Body of pancreas (tissue), 4 donors: ENCODE measurements at regions not wholly inside any gene's neighbourhood (a gene's known extent, or its start where the extent isn't known, plus 50 kb on each side); places are given as distances from the start of the nearest gene placed in this dataset.

ENCODE experiments used
- CTCF ChIP-seq, 7 experiments: fragments of 450-650 bp in 4 of 7; fragments of 200-600 bp in 3 of 7; sonication (generic) in 3 of 7; IDR thresholded peaks; one replicate each; pipeline ENCODE4 v1.5.1; 2016 to 2019; ENCODE audit warnings: antibody characterized with exemption in 7 of 7
- POLR2A ChIP-seq, 3 donors: fragments of 450-650 bp; IDR thresholded peaks; one replicate each; pipeline ENCODE4 v1.6.1; 2016; ENCODE audit warnings: antibody characterized with exemption in 3 of 3, mild to moderate bottlenecking in 2 of 3

- TF ChIP-seq CTCF (IDR thresholded peaks at IDR 0.05) = no peak
- TF ChIP-seq POLR2A (IDR thresholded peaks at IDR 0.05) = no peak
These were observed 500.3 kb downstream of the ARHGEF28 start for GRCh38 chr5:74126294-74126693.
